SK-N-MC (cell line): ENCODE measurements at regions not wholly inside any gene's neighbourhood (a gene's known extent, or its start where the extent isn't known, plus 50 kb on each side); places are given as distances from the start of the nearest gene placed in this dataset.

Source experiments
- EZH2 ChIP-seq: fragments of 200-600 bp; sonication (generic); IDR thresholded peaks from one replicate; pipeline ENCODE4 v1.6.1; 2017; ENCODE audit warnings: antibody characterized with exemption
- POLR2AphosphoS5 ChIP-seq: IDR thresholded peaks from 2 replicates; pipeline ENCODE4 v1.6.1; 2012; ENCODE audit warnings: mild to moderate bottlenecking, low read depth, low read length, borderline replicate concordance

DNA sequence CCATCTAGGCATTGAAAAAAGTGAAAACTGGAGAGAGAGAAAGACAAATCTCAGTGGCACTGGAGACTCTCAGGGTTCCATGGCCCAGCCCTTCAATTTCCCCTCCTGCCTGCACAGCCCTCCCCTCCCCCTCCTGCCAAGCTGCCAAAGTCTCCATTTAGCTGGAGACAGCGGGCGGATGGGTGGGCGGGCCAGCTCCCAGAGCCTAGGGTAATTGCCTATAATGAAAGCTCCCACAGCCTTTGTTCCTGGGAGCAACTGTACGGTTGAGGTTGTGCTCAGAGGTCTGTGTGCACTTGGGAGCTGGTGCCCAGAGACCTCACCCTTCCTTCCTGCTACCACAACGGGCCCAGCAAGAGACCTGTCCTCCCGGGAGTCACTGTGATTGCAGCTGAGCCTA is 89.6 kb downstream of the NAV1 start:
- TF ChIP-seq POLR2AphosphoS5 (no peak), EZH2 (no peak)
